ENCODE measurements at regions not wholly inside any gene's neighbourhood (a gene's known extent, or its start where the extent isn't known, plus 50 kb on each side); places are given as distances from the start of the nearest gene placed in this dataset.

GRCh38 chr10:63724922-63725321 lies 203.7 kb downstream of the REEP3 start:
- TF ChIP-seq EZH2 (conservative IDR thresholded peaks at IDR 0.05; ENCODE audit: low read depth, low read length) (no peak), CTCF (CRISPR knock-in tag; IDR thresholded peaks at IDR 0.05) (no peak), ZNF75D (CRISPR knock-in tag; IDR thresholded peaks at IDR 0.05; ENCODE audit: borderline replicate concordance) (no peak), RFXAP (CRISPR knock-in tag; IDR thresholded peaks at IDR 0.05; ENCODE audit: borderline replicate concordance) (no peak)
- TF ChIP-seq, protein P1, sequence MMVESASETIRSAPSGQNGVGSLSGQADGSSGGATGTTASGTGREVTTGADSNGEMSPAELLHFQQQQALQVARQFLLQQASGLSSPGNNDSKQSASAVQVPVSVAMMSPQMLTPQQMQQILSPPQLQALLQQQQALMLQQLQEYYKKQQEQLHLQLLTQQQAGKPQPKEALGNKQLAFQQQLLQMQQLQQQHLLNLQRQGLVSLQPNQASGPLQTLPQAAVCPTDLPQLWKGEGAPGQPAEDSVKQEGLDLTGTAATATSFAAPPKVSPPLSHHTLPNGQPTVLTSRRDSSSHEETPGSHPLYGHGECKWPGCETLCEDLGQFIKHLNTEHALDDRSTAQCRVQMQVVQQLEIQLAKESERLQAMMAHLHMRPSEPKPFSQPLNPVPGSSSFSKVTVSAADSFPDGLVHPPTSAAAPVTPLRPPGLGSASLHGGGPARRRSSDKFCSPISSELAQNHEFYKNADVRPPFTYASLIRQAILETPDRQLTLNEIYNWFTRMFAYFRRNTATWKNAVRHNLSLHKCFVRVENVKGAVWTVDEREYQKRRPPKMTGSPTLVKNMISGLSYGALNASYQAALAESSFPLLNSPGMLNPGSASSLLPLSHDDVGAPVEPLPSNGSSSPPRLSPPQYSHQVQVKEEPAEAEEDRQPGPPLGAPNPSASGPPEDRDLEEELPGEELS (CRISPR knock-in tag; IDR thresholded peaks at IDR 0.05), result no peak

Data from HepG2 (cell line).